Hematopoietic multipotent progenitor cell treated with erythropoietin and hydrocortisone succinate and interleukin-3 and kit ligand, for 4 days (in vitro differentiated cells): ENCODE measurements at regions not wholly inside any gene's neighbourhood (a gene's known extent, or its start where the extent isn't known, plus 50 kb on each side); places are given as distances from the start of the nearest gene placed in this dataset.
A peak's percentile ranks its signal among the peaks of the same experiment; 100 is the strongest.

Experiments used
- DNase-seq: peaks from one replicate; pipeline ENCODE4 v3.0.0-alpha.2; 2015

DNA sequence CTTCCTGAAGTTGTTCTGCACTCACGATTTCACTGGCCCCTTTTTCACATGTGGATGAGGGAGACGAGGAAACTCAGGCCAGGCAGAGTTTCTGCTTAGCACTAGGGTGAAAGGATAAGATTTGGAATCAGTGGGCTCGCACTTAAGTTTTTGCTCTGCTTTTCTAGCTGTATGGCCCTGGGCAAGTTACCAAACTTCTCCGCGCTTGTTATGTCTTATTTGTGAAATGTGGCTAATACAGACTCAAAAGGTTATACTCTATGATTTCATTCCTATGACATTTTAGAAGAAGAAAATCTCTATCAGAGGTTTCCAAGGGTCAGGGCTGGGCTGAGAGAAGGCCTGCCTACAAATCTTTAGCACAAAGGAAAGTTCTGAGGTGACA, 191.9 kb upstream of the LRIG1 start:
- no peak for DNase-seq

DNA sequence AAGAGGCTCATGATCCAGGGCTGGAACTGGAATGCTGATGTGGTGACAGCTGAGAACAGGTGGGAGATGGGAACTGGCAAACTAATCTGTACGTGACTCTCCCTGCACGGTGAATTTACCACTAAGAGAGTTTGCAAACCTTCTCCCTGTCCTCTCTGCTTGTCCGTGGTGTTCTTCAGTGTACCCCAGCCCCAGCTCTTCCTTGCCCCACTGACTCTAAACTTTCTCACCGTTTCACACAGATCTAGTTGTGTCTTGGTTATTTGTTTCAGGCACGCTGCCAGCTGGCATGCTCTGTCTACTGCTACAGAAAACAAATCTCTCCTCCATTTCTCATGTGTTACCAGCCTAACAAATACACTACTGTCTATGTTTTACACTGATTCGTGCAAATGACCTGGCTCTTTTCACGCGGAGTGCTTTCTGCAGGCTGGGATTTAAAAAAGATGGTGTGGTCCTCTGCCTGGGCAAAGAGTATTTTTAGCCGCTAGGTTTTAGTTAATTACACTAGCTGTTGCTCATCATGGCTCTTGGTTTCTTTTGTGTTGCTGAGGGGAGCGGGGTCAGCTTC, 192.7 kb upstream of the LRIG1 start:
- DNase-seq: no peak

- DNase-seq: no peak
Measured at GRCh38 chr3:66702126-66702525, 201.3 kb upstream of the LRIG1 start.

DNA sequence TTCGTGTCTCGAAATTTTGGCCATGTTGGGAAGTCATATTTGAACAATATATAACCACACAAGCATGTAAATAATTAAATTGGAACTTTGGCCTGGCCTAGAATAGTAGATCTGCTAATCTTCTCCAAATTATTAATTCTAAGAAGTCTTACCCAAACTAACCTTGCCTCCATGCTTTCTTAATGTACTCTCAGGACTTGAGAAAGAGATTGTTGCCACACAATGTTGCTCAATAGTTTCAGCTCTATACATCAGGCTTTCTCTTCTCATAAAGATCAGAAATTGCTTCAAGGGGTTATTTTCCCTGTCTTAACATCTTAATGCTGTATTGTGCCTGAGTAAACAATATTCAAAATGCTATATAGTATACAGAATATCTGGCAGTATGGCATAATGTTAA, 202.7 kb upstream of the LRIG1 start:
- peak; percentile 40 for DNase-seq

- no peak for DNase-seq
Measured at GRCh38 chr3:66705076-66705475, 204.3 kb upstream of the LRIG1 start.

DNA sequence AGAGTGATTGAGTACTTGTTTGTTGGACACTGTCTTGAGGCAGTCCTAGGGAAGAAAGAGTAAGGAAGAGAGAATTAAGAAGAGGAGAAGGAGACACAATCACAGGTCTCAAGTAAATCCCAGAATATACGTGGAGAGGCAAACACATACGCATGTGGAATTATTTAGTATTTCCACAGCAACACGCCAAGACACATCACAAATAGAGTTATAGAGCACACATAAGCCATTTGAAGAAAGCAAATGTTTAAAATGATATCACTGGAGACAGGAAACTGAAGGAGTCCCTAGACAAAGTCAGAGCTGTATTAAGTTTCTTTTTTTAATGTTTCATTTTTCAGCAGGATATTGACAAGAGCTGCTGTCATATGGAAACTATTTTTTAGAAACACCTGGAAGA, 206.1 kb upstream of the LRIG1 start:
- no peak for DNase-seq

- DNase-seq: no peak
Measured at GRCh38 chr3:66709532-66709931, 208.7 kb upstream of the LRIG1 start.

DNA sequence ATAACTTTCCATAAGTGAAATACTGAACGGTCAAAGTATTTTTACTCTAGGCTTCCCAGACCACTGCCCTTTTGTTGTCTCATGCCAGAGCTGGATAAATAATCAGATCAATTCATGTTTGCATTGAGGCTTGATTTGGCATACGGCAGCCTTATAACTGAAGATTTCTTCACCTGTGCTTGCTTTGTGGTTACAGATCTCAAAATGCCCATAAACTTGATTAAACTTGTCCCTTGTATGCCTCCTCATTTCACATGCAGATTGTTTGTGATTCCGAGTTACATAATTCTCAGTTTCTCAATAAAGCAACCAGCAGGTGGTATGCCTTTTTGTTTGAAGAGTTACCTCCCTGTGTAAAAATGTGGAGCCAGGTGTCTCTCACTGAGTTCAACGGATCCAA, 211.4 kb upstream of the LRIG1 start:
- DNase-seq: no peak

GRCh38 chr3:66713921-66714320, 213.1 kb upstream of the LRIG1 start:
- no peak for DNase-seq

- DNase-seq: no peak
Measured at GRCh38 chr3:66715806-66716205, 215.0 kb upstream of the LRIG1 start.

- DNase-seq: no peak
Measured at GRCh38 chr3:66717806-66718205, 217.0 kb upstream of the LRIG1 start.

GRCh38 chr3:66719796-66720356, 219.1 kb upstream of the LRIG1 start:
- no peak for DNase-seq

DNA sequence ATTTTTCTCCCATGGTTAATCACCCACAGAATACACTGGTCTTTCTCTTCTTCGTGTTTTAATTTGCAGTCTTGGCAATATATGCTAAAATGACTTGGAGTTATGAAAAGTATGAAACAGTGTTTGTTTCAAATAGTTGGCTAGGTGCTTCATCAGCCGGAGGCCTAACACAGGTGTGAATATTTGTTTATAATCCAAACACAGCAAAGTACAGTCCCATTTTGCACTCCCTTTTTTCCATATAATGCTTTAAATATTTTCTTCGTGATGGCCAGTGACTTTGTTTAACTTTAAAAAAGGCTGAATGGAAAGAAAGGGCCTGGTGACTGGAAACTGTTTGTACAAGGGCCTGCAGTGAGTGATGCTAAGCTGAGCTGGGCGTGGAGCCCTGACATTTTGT, 219.7 kb upstream of the LRIG1 start:
- DNase-seq: no peak

DNA sequence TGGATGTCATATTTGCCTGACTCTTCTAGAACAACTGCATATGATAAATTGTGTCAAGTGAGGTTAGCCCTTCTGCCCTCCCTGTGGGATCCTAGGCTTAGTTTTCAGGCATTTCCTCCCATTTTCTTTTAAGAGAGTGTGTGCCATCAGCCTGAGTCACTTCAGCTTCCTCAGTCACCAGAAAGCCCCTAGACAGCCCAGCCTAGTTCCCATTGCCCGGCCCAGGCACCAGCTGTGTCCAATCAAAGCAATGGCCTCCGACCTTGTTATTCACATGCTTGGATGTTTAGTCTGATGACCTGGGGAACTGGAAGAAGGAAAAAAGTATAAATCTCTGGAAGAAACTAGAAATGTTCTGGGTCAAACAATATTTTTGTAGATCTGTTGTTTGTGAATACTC, 221.9 kb upstream of the LRIG1 start:
- no peak for DNase-seq

GRCh38 chr3:66723231-66723630, 222.4 kb upstream of the LRIG1 start:
- no peak for DNase-seq

- DNase-seq: no peak
Measured at GRCh38 chr3:66729687-66730393, 229.0 kb upstream of the LRIG1 start.

- no peak for DNase-seq
Measured at GRCh38 chr3:66738625-66739365, 238.0 kb upstream of the LRIG1 start.

- DNase-seq: no peak
Measured at GRCh38 chr3:66740260-66740659, 239.4 kb upstream of the LRIG1 start.

GRCh38 chr3:66744521-66744920, 243.7 kb upstream of the LRIG1 start:
- DNase-seq: no peak

GRCh38 chr3:66744986-66745385, 244.2 kb upstream of the LRIG1 start:
- DNase-seq: no peak

DNA sequence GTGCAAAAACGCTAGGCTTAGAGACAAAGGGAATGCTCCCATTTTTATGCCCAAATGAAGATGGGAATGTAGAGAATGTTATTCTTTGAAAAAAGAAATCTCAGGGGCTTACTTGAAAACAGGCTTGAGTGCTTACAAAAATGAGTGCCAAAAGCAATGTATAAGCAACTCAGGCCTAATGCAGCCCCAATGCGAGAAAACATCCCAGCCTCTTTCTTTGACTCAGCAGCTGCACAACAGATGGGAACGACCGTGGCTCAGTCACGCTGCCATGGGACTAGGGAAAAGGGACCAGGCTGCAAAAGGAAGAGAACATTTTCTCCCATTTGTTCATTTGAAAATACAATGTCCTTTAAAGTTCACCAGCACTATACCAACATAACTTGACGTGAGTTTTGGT, 246.4 kb upstream of the LRIG1 start:
- no peak for DNase-seq

DNA sequence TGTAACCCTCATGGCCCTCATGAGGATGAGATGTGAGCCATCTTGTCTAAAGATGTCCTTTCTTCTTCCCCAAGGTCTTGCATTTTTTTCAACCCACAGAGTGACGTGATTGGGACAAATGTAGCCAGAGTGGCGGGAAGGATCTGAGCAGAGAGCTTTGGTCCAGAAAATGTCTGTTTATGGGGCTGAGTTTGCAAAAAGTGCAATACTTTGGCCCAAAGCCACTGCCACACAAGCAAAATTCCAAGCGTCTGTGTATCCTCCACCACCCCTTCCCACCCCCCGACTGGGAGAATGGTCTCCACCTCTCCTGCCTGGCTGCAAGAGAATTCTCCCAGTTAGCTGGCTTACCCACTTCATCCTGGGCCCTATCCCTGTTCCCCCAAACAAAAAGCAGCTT, 246.9 kb upstream of the LRIG1 start:
- no peak for DNase-seq

- DNase-seq: no peak
Measured at GRCh38 chr3:66748175-66748876, 247.5 kb upstream of the LRIG1 start.

GRCh38 chr3:66751842-66752241, 246.3 kb upstream of the KBTBD8 start:
- DNase-seq: no peak
